SH-SY5Y (cell line): ENCODE measurements at regions not wholly inside any gene's neighbourhood (a gene's known extent, or its start where the extent isn't known, plus 50 kb on each side); places are given as distances from the start of the nearest gene placed in this dataset.

Source experiments
- GATA2 ChIP-seq: IDR thresholded peaks from 2 replicates; pipeline ENCODE4 v1.6.1; 2011; ENCODE audit warnings: mild to moderate bottlenecking, low read depth, low read length
- GATA3 ChIP-seq: IDR thresholded peaks from 2 replicates; pipeline ENCODE4 v1.6.1; 2011; ENCODE audit warnings: low read depth, mild to moderate bottlenecking, low read length, moderate library complexity

DNA sequence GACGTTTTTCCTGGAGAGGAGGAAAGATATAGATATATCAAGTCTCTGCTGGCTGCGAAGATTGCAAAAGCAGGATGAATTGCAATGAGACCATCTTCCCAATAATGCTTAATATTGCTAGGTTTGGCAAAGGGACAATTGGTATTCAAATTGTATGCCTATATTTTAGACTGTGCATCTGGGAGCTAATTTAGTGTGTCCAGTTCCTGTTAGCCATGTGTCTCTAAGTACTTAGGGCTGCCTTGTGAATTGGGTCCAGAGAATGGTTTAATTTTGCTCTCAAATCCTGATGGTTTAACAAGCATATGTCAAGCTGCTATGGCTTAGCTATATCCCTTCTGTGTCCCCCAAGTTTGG, 97.6 kb upstream of the ZNF366 start:
- TF ChIP-seq GATA2 = no peak
- TF ChIP-seq GATA3 = no peak
